MM.1S (cell line): ENCODE measurements at regions not wholly inside any gene's neighbourhood (a gene's known extent, or its start where the extent isn't known, plus 50 kb on each side); places are given as distances from the start of the nearest gene placed in this dataset.

ENCODE experiments used
- CTCF ChIP-seq: fragments of 300-600 bp; sonication (generic); IDR thresholded peaks from 2 replicates; pipeline ENCODE4 v1.5.1; 2016; ENCODE audit warnings: antibody characterized with exemption, low read length, mixed read lengths
- EZH2 ChIP-seq: fragments of 300-600 bp; sonication (generic); optimal IDR thresholded peaks from 2 replicates; pipeline ENCODE3; 2017; ENCODE audit warnings: low read depth, mild to moderate bottlenecking, antibody characterized with exemption, low read length, mixed read lengths
- EZH2phosphoT487 ChIP-seq: fragments of 300-600 bp; sonication (generic); IDR thresholded peaks from 2 replicates; pipeline ENCODE4 v1.6.1; 2018; ENCODE audit warnings: antibody characterized with exemption, low read length

DNA sequence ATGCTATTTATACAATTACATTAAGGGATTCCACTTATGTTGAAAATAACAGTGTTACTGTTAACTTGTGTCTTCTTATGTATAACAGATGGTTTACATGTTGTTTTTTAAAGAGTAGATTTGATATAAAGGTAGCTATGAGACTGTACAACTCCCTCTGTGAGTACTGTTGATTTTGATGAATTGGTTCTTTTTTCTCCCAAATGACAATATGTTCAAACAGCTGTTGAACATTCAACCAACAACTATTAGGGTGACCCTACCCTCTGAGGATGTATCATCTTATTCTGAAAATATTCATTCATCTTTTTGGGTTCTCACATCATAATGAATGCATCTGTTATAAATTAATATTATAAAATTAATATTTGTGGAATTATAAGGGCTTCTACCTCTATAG, 456.9 kb upstream of the MGAT4C start:
- TF ChIP-seq CTCF (no peak), EZH2 (no peak), EZH2phosphoT487 (no peak)
